ENCODE measurements at regions not wholly inside any gene's neighbourhood (a gene's known extent, or its start where the extent isn't known, plus 50 kb on each side); places are given as distances from the start of the nearest gene placed in this dataset.

DNA sequence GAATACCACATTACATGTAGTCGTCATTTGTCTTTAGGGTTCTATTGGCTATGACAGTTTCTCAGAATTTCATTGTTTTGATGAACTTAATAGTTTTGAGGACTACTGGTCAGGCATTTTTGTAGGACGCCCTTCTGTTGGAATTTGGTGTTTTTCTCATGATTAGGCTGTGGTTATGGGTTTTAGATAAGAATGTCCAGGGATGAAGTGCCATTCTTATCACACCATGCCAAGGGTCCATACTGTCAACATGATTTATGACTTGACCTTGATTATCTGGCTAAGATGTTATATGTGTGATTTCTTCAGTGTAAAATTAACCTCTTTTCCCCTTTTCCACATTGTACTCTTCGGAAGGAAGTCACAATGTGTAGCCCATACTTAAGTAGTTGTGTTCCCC is 135.3 kb downstream of the DIPK2A start:
- H3K4me1 ChIP-seq (ENCODE audit: control insufficient read depth, insufficient read depth, low read length): no peaks in the 10 kb centered on the region
- Mint-ChIP-seq H3K9me3 (no peaks in the 10 kb centered on the region), H3K27me3 (ENCODE audit: insufficient read depth) (no peaks in the 10 kb centered on the region), H3K4me3 (no peak overlapping the region), H3K27ac (no peak overlapping the region), H3K36me3 (ENCODE audit: low read depth) (no peaks in the 10 kb centered on the region), H3K4me1 (peaks cover 4% of the 10 kb centered on the region)
- no peak overlapping the region for H3K4me3 ChIP-seq (ENCODE audit: low read length)
- TF ChIP-seq, protein P1, sequence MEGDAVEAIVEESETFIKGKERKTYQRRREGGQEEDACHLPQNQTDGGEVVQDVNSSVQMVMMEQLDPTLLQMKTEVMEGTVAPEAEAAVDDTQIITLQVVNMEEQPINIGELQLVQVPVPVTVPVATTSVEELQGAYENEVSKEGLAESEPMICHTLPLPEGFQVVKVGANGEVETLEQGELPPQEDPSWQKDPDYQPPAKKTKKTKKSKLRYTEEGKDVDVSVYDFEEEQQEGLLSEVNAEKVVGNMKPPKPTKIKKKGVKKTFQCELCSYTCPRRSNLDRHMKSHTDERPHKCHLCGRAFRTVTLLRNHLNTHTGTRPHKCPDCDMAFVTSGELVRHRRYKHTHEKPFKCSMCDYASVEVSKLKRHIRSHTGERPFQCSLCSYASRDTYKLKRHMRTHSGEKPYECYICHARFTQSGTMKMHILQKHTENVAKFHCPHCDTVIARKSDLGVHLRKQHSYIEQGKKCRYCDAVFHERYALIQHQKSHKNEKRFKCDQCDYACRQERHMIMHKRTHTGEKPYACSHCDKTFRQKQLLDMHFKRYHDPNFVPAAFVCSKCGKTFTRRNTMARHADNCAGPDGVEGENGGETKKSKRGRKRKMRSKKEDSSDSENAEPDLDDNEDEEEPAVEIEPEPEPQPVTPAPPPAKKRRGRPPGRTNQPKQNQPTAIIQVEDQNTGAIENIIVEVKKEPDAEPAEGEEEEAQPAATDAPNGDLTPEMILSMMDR (conservative IDR thresholded peaks at IDR 0.05): no peak
- WGBS, 2 experiments (ENCODE audit: insufficient coverage in 1 of 2, insufficient read length in 1 of 2): 80 to 100% methylated on average over 1 to 3 of the region's 3 CpGs
- no peaks in the 10 kb centered on the region for H3K27me3 ChIP-seq (ENCODE audit: control insufficient read depth, insufficient read depth, low read length, poor library complexity, severe bottlenecking)
- no peak overlapping the region for H3K27ac ChIP-seq (ENCODE audit: low read depth, low read length)
- H3K36me3 ChIP-seq (ENCODE audit: control insufficient read depth, insufficient read depth, low read length): no peaks in the 10 kb centered on the region
- DNase-seq: no peak
- no peak overlapping the region for H3K9ac ChIP-seq (ENCODE audit: extremely low read depth, low read length, poor library complexity, severe bottlenecking)
- no peaks in the 10 kb centered on the region for H3K9me3 ChIP-seq (ENCODE audit: control insufficient read depth, low read length)

DNA sequence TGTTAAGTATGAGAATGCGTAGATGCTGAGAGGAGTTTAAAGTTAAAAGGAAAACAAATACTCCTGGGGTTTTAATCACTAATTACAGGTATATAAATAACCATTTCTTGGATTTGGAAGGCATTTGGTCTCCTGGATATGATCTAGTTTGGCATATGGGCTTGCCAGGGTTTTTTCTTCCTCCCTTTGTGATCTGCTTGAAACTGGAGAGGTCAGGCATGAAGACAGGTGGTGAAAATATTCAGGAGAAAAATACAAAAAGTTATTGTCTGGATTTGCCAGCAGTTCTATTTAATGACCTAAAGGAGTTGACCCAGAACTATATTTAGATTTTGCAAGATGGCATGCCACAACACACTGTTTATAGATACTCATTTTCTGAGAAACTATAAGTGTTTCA is 136.3 kb downstream of the DIPK2A start:
- no peaks in the 10 kb centered on the region for H3K9me3 ChIP-seq (ENCODE audit: control insufficient read depth, low read length)
- H3K27ac Mint-ChIP-seq: no peak overlapping the region
- no peak overlapping the region for H3K4me3 ChIP-seq (ENCODE audit: low read length)
- H3K4me3 Mint-ChIP-seq: no peak overlapping the region
- DNase-seq: no peak
- WGBS, 2 experiments (ENCODE audit: insufficient coverage in 1 of 2, insufficient read length in 1 of 2): 78% methylated on average over 1 of the region's 1 CpG; no CpG with 5 or more reads in 1 of the 2 experiments
- H3K36me3 Mint-ChIP-seq (ENCODE audit: low read depth): no peaks in the 10 kb centered on the region
- H3K27ac ChIP-seq (ENCODE audit: low read depth, low read length): no peak overlapping the region
- no peaks in the 10 kb centered on the region for H3K36me3 ChIP-seq (ENCODE audit: control insufficient read depth, insufficient read depth, low read length)
- no peaks in the 10 kb centered on the region for H3K9me3 Mint-ChIP-seq
- H3K9ac ChIP-seq (ENCODE audit: extremely low read depth, low read length, poor library complexity, severe bottlenecking): no peak overlapping the region
- TF ChIP-seq, protein P1 (conservative IDR thresholded peaks at IDR 0.05): no peak
- no peaks in the 10 kb centered on the region for H3K27me3 Mint-ChIP-seq (ENCODE audit: insufficient read depth)
- no peaks in the 10 kb centered on the region for H3K27me3 ChIP-seq (ENCODE audit: control insufficient read depth, insufficient read depth, low read length, poor library complexity, severe bottlenecking)
- H3K4me1 Mint-ChIP-seq: peaks cover 4% of the 10 kb centered on the region
- H3K4me1 ChIP-seq (ENCODE audit: control insufficient read depth, insufficient read depth, low read length): no peaks in the 10 kb centered on the region

DNA sequence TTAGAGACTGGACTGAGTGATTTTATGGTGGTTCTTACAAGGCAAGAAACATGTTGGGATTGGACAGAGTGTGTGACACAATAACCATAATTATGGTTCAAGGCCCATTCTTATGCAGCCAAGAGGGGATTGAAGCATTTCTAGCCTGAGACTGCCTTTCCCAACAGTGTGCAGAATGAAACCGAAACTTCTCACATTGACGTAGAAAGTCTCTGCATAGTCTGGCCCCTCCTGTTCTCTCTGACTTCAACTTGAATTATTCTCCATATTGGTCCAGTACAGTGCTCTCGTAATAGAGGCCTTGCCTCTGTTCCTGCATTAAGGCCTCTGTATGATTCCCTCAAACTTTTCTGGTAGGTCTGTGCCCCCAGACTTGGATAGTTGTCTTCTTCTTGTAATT is 138.3 kb downstream of the DIPK2A start:
- Mint-ChIP-seq H3K27me3 (ENCODE audit: insufficient read depth) (no peaks in the 10 kb centered on the region), H3K4me1 (peaks cover 3% of the 10 kb centered on the region), H3K9me3 (no peaks in the 10 kb centered on the region), H3K4me3 (no peak overlapping the region), H3K27ac (no peak overlapping the region), H3K36me3 (ENCODE audit: low read depth) (no peaks in the 10 kb centered on the region)
- Histone ChIP-seq H3K36me3 (ENCODE audit: control insufficient read depth, insufficient read depth, low read length) (no peaks in the 10 kb centered on the region), H3K9ac (ENCODE audit: extremely low read depth, low read length, poor library complexity, severe bottlenecking) (no peak overlapping the region), H3K4me1 (ENCODE audit: control insufficient read depth, insufficient read depth, low read length) (no peaks in the 10 kb centered on the region), H3K27me3 (ENCODE audit: control insufficient read depth, insufficient read depth, low read length, poor library complexity, severe bottlenecking) (no peaks in the 10 kb centered on the region), H3K4me3 (ENCODE audit: low read length) (no peak overlapping the region), H3K27ac (ENCODE audit: low read depth, low read length) (no peak overlapping the region), H3K9me3 (ENCODE audit: control insufficient read depth, low read length) (no peaks in the 10 kb centered on the region)
- no peak for DNase-seq
- 64 to 94% methylated on average over 2 to 3 of the region's 3 CpGs for WGBS, 2 experiments (ENCODE audit: insufficient coverage in 1 of 2, insufficient read length in 1 of 2)
- TF ChIP-seq, protein P1 (conservative IDR thresholded peaks at IDR 0.05): no peak
